ENCODE measurements at regions not wholly inside any gene's neighbourhood (a gene's known extent, or its start where the extent isn't known, plus 50 kb on each side); places are given as distances from the start of the nearest gene placed in this dataset.
"Not testable (repeated sequence)": the region's sequence is repeated elsewhere in the genome, so short reads cannot be mapped to it uniquely, and the experiment has no call there.

- peak; percentile 6 for DNase-seq
These were observed 686.6 kb upstream of the GJE1 start for GRCh38 chr6:141445928-141446628.

GRCh38 chr6:141443668-141444289, 688.9 kb upstream of the GJE1 start:
- DNase-seq, result no peak

GRCh38 chr6:141443032-141443431, 689.7 kb upstream of the GJE1 start:
- no peak for DNase-seq

- DNase-seq, result no peak
These were observed 693.2 kb upstream of the GJE1 start for GRCh38 chr6:141439513-141439912.

- no peak for DNase-seq
These were observed 695.0 kb upstream of the GJE1 start for GRCh38 chr6:141437685-141438084.

GRCh38 chr6:141437011-141437410, 695.7 kb upstream of the GJE1 start:
- DNase-seq, result peak; percentile 25

GRCh38 chr6:141426400-141426980, 706.2 kb upstream of the GJE1 start:
- DNase-seq, result no peak

- DNase-seq, result no peak
These were observed 711.3 kb upstream of the GJE1 start for GRCh38 chr6:141421378-141421777.

- DNase-seq, result no peak
These were observed 714.6 kb upstream of the GJE1 start for GRCh38 chr6:141418076-141418475.

- DNase-seq, result no peak
These were observed 716.8 kb upstream of the GJE1 start for GRCh38 chr6:141415896-141416295.

GRCh38 chr6:141413196-141413595, 719.5 kb upstream of the GJE1 start:
- no peak for DNase-seq

- no peak for DNase-seq
These were observed 726.0 kb upstream of the GJE1 start for GRCh38 chr6:141406761-141407160.

- no peak for DNase-seq
These were observed 728.9 kb upstream of the GJE1 start for GRCh38 chr6:141403827-141404226.

GRCh38 chr6:141403103-141403502, 729.6 kb upstream of the GJE1 start:
- DNase-seq, result no peak

- no peak for DNase-seq
These were observed 730.2 kb upstream of the GJE1 start for GRCh38 chr6:141402489-141402888.

GRCh38 chr6:141401851-141402250, 730.9 kb upstream of the GJE1 start:
- DNase-seq, result no peak

- peak; percentile 16 for DNase-seq
These were observed 731.6 kb upstream of the GJE1 start for GRCh38 chr6:141401168-141401567.

- no peak for DNase-seq
These were observed 733.8 kb upstream of the GJE1 start for GRCh38 chr6:141398949-141399348.

- DNase-seq, result no peak
These were observed 737.2 kb upstream of the GJE1 start for GRCh38 chr6:141395443-141396008.

GRCh38 chr6:141394565-141395051, 738.1 kb upstream of the GJE1 start:
- DNase-seq, result no peak

GRCh38 chr6:141394125-141394536, 738.6 kb upstream of the GJE1 start:
- no peak for DNase-seq

- DNase-seq, result no peak
These were observed 739.2 kb upstream of the GJE1 start for GRCh38 chr6:141393405-141394124.

GRCh38 chr6:141391135-141391534, 741.6 kb upstream of the GJE1 start:
- DNase-seq, result not testable (repeated sequence)

Data from hindlimb muscle (tissue), 1 donor.